Karpas-422 (cell line): ENCODE measurements at regions not wholly inside any gene's neighbourhood (a gene's known extent, or its start where the extent isn't known, plus 50 kb on each side); places are given as distances from the start of the nearest gene placed in this dataset.
"Not testable (repeated sequence)": the region's sequence is repeated elsewhere in the genome, so short reads cannot be mapped to it uniquely, and the experiment has no call there.

Experiments used
- DNase-seq: peaks from one replicate; pipeline ENCODE4 v3.0.0-alpha.2; 2015
- H2AFZ ChIP-seq: fragments of 200-600 bp; sonication (generic); 2 replicates; pipeline ENCODE4 v1.6.1; 2014; ENCODE audit warnings: antibody characterized with exemption, low read length, mixed read lengths
- H3K27ac ChIP-seq: fragments of 200-600 bp; sonication (generic); 2 replicates; pipeline ENCODE4 v1.5.1; 2014; ENCODE audit warnings: mild to moderate bottlenecking, low read length, moderate library complexity
- H3K27me3 ChIP-seq: fragments of 200-600 bp; sonication (generic); 2 replicates; pipeline ENCODE4 v1.6.1; 2014; ENCODE audit warnings: low read length, mixed read lengths
- H3K36me3 ChIP-seq: fragments of 200-600 bp; sonication (generic); 2 replicates; pipeline ENCODE4 v1.6.1; 2014; ENCODE audit warnings: low read length, mixed read lengths; ENCODE audit not compliant: insufficient read depth
- H3K4me1 ChIP-seq: fragments of 200-600 bp; sonication (generic); 2 replicates; pipeline ENCODE4 v1.6.1; 2014; ENCODE audit warnings: mild to moderate bottlenecking, low read length, mixed read lengths
- H3K4me2 ChIP-seq: fragments of 200-600 bp; sonication (generic); 2 replicates; pipeline ENCODE4 v1.6.1; 2014; ENCODE audit warnings: low read length, low read depth, mild to moderate bottlenecking; ENCODE audit not compliant: poor library complexity, severe bottlenecking
- H3K4me3 ChIP-seq: fragments of 200-600 bp; sonication (generic); 2 replicates; pipeline ENCODE4 v1.5.1; 2014; ENCODE audit warnings: mild to moderate bottlenecking, antibody characterized with exemption, low read length, mixed read lengths
- H3K79me2 ChIP-seq: fragments of 200-600 bp; sonication (generic); 2 replicates; pipeline ENCODE4 v1.6.1; 2014; ENCODE audit warnings: mild to moderate bottlenecking, low read length, mixed read lengths
- H3K9ac ChIP-seq: fragments of 200-600 bp; sonication (generic); 2 replicates; pipeline ENCODE4 v1.6.0; 2014; ENCODE audit warnings: low read length
- H3K9me2 ChIP-seq: fragments of 200-600 bp; sonication (generic), shearing (Covaris generic); replicated peaks from 2 replicates; pipeline ENCODE4 v1.6.0; 2014; ENCODE audit warnings: mild to moderate bottlenecking, low read length, moderate library complexity; ENCODE audit not compliant: insufficient read depth
- H3K9me3 ChIP-seq: fragments of 300-700, 200-600 bp; sonication (generic); 2 replicates; pipeline ENCODE4 v1.6.1; 2014; ENCODE audit warnings: low read length, mixed read lengths
- H4K20me1 ChIP-seq: fragments of 200-600 bp; sonication (generic); 2 replicates; pipeline ENCODE4 v1.6.1; 2014; ENCODE audit warnings: mild to moderate bottlenecking, antibody characterized with exemption, low read length, low read depth; ENCODE audit not compliant: insufficient read depth

- Histone ChIP-seq H3K79me2 (no peaks in the 10 kb centered on the region), H3K4me2 (no peak overlapping the region), H3K27ac (no peak overlapping the region), H2AFZ (no peak overlapping the region), H3K9ac (no peak overlapping the region), H3K9me3 (no peaks in the 10 kb centered on the region), H3K27me3 (0 out of 2 replicates have a peak, but pooled peaks cover 3% of the 10 kb centered on the region), H3K9me2 (no peaks in the 10 kb centered on the region), H3K4me3 (no peak overlapping the region), H4K20me1 (no peaks in the 10 kb centered on the region), H3K4me1 (no peaks in the 10 kb centered on the region), H3K36me3 (no peaks in the 10 kb centered on the region)
- no peak for DNase-seq
Observed at GRCh38 chr21:38637161-38637560, 138.9 kb upstream of the ERG start.

- Histone ChIP-seq H4K20me1 (no peaks in the 10 kb centered on the region), H3K79me2 (no peaks in the 10 kb centered on the region), H3K9me2 (no peaks in the 10 kb centered on the region), H2AFZ (no peak overlapping the region), H3K27me3 (no peaks in the 10 kb centered on the region), H3K9ac (no peak overlapping the region), H3K27ac (no peak overlapping the region), H3K4me2 (no peak overlapping the region), H3K4me3 (no peak overlapping the region), H3K4me1 (no peaks in the 10 kb centered on the region), H3K36me3 (no peaks in the 10 kb centered on the region), H3K9me3 (no peaks in the 10 kb centered on the region)
- DNase-seq, result no peak
Observed at GRCh38 chr21:38639571-38640354, 141.5 kb upstream of the ERG start.

GRCh38 chr21:38640355-38640742 is 142.1 kb upstream of the ERG start:
- DNase-seq, H3K27me3 ChIP-seq, H3K9me2 ChIP-seq, H3K79me2 ChIP-seq, H3K4me2 ChIP-seq, H3K4me3 ChIP-seq, H3K9me3 ChIP-seq, H3K27ac ChIP-seq, H2AFZ ChIP-seq, H3K4me1 ChIP-seq, H3K36me3 ChIP-seq, H3K9ac ChIP-seq, H4K20me1 ChIP-seq: not testable (repeated sequence)

GRCh38 chr21:38643404-38644023 is 145.2 kb upstream of the ERG start:
- no peak for DNase-seq
- Histone ChIP-seq H3K9ac (no peak overlapping the region), H3K4me3 (no peak overlapping the region), H3K36me3 (no peaks in the 10 kb centered on the region), H2AFZ (no peak overlapping the region), H3K27me3 (peaks cover 3% of the 10 kb centered on the region; the same call in 1 of the 2 replicates), H3K79me2 (no peaks in the 10 kb centered on the region), H4K20me1 (no peaks in the 10 kb centered on the region), H3K4me2 (no peak overlapping the region), H3K27ac (no peak overlapping the region), H3K4me1 (no peaks in the 10 kb centered on the region), H3K9me3 (no peaks in the 10 kb centered on the region), H3K9me2 (no peaks in the 10 kb centered on the region)

GRCh38 chr21:38645282-38645681 is 147.0 kb upstream of the ERG start:
- Histone ChIP-seq H3K9me3 (no peaks in the 10 kb centered on the region), H3K79me2 (no peaks in the 10 kb centered on the region), H3K9ac (no peak overlapping the region), H3K27me3 (peaks cover 3% of the 10 kb centered on the region; the same call in 1 of the 2 replicates), H3K4me3 (no peak overlapping the region), H3K36me3 (no peaks in the 10 kb centered on the region), H3K4me1 (no peaks in the 10 kb centered on the region), H2AFZ (no peak overlapping the region), H3K27ac (no peak overlapping the region), H4K20me1 (no peaks in the 10 kb centered on the region), H3K9me2 (no peaks in the 10 kb centered on the region), H3K4me2 (no peak overlapping the region)
- no peak for DNase-seq

- Histone ChIP-seq H4K20me1 (no peaks in the 10 kb centered on the region), H3K9me3 (no peaks in the 10 kb centered on the region), H3K27me3 (peaks cover 3% of the 10 kb centered on the region; the same call in 1 of the 2 replicates), H2AFZ (no peak overlapping the region), H3K9ac (no peak overlapping the region), H3K9me2 (no peaks in the 10 kb centered on the region), H3K79me2 (no peaks in the 10 kb centered on the region), H3K27ac (no peak overlapping the region), H3K36me3 (no peaks in the 10 kb centered on the region), H3K4me3 (no peak overlapping the region), H3K4me1 (no peaks in the 10 kb centered on the region), H3K4me2 (no peak overlapping the region)
- DNase-seq, result no peak
Observed at GRCh38 chr21:38646213-38646837, 148.0 kb upstream of the ERG start.

GRCh38 chr21:38649120-38649519 is 150.8 kb upstream of the ERG start:
- H3K4me1 ChIP-seq, result no peaks in the 10 kb centered on the region
- no peaks in the 10 kb centered on the region for H3K9me2 ChIP-seq
- peaks cover 3% of the 10 kb centered on the region; the same call in 1 of the 2 replicates for H3K27me3 ChIP-seq
- no peaks in the 10 kb centered on the region for H3K36me3 ChIP-seq
- H2AFZ ChIP-seq, result no peak overlapping the region
- H3K4me3 ChIP-seq, result no peak overlapping the region
- H3K9ac ChIP-seq, result no peak overlapping the region
- no peaks in the 10 kb centered on the region for H3K9me3 ChIP-seq
- no peaks in the 10 kb centered on the region for H4K20me1 ChIP-seq
- H3K4me2 ChIP-seq, result no peak overlapping the region
- DNase-seq, result no peak
- H3K27ac ChIP-seq, result no peak overlapping the region
- H3K79me2 ChIP-seq, result no peaks in the 10 kb centered on the region

- Histone ChIP-seq H3K9me3 (no peaks in the 10 kb centered on the region), H3K9me2 (no peaks in the 10 kb centered on the region), H3K27me3 (peaks cover 3% of the 10 kb centered on the region; the same call in 1 of the 2 replicates), H3K36me3 (no peaks in the 10 kb centered on the region), H3K4me3 (no peak overlapping the region), H2AFZ (no peak overlapping the region), H3K27ac (no peak overlapping the region), H3K4me2 (no peak overlapping the region), H3K79me2 (no peaks in the 10 kb centered on the region), H3K4me1 (no peaks in the 10 kb centered on the region), H3K9ac (no peak overlapping the region), H4K20me1 (no peaks in the 10 kb centered on the region)
- DNase-seq, result no peak
Observed at GRCh38 chr21:38651570-38651969, 153.3 kb upstream of the ERG start.
